CD4-positive, alpha-beta T cell treated with Interleukin-4 for 1 hour (primary cell): ENCODE measurements at regions not wholly inside any gene's neighbourhood (a gene's known extent, or its start where the extent isn't known, plus 50 kb on each side); places are given as distances from the start of the nearest gene placed in this dataset.
A peak's percentile ranks its signal among the peaks of the same experiment; 100 is the strongest.
"Not testable (repeated sequence)": the region's sequence is repeated elsewhere in the genome, so short reads cannot be mapped to it uniquely, and the experiment has no call there.

Experiments used
- DNase-seq, 2 donors: peaks; one replicate each; pipeline ENCODE4 v3.0.0-alpha.2; 2020 to 2022

DNA sequence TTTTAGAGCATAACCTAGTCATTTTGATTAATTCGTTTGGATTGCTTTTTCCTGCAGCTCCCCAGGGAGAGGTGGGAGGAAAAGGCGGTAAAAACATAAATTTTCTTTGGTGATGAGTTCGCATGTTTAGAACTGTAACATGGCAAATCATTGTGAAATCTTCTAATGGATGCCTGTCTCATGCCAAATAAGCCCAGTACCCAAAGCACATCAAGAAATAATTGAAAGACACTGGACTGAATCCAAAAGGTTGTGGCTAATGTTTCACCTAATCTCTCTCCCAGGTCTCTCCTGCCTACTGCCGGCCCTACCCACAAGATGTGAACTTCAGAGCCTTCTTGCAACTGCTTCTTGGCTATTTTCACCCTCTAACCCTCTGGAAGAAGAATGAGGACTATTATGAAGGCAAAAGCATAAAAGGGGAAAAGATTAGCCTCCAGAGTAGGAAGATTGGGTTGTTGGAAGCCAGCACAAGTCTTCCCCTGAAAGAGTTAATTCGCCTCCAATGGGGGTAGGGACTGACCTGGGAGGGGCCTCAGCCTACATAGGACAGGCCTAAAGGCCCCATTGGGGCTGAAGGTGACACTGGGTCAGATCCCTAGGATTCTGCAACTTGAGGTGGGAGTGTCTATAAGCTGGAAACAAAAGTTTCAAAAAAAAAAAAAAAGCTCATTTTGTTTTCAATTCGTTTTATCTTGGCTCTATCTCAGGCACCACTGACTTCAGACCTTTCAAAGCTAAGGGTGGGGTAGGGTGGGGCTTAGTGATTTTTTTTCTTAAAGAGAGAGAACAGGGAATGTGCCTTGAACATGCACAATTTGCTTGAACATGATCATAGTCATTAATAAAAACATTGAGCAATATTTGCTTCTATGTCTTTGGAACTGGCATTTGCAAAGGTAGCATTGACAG, 278.6 kb upstream of the KLF3 start:
- no peak for DNase-seq

DNA sequence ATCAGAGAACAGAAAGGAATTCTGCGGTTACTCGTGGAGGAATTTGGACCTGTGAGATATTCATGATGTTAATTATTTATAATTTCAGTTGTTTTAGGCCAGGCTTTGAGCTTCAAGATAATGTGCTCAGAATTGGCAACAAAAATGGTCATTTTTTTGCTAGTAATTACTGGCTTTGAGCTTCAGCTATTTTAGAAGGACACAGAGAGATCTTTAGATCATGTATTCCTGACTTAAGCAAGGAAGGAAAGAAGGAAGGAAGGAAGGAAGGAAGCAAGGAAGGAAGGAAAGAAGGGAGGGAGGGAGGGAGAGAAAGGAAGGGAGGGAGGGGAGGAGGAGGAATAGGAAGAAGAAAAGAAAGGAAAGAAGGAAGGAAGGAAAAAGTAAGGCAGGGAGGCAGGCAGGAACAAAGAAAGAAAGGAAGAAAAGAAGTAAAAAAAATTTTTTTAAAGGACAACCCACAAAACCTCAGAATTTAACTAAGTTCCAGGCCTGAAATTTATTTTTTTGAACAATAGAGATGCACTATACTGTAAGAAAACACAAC, 277.9 kb upstream of the KLF3 start:
- DNase-seq = no peak

DNA sequence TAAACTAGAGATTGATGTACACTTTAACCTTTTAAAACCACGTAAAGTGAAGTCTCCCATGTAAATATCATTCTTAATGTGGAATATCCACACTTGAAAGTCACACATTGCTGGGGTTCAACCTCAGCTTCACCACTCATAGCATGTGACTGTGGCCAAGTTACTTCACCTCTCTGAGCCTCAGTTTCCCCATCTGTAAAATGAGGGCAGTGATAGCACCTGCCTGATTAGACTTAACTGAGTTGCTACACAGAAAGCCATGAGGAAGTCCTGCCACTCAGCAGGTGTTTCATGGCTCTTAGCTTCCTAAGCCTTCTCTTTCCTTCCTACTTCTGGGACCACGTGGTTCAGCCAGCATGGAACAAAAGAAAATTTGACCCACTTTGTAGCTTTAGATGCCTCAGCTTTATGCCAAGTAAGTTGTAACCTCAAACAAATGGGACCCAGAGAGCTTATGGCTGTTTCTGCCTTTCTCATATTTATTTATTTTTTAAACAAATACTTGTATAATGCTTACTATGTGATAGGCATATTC, 277.3 kb upstream of the KLF3 start:
- no peak for DNase-seq

DNA sequence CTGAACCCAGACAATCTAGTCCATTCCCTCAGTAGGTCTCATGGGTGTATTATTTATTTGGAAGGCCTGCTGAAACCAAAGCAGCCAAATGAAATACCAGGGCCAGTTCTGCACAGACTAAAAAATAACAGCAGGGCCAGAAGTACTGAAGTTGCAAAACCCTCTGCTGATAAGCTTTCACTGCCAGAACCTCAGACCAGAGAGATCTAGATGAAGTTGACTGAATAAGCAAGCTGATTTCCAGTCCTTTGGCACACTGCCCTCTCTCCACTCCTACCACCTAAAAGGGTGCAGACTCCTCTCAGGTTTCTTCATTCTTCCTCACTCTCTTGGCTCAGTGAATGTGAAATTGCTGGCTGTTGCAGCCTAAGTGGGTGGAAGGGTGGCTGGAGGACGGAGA, 276.7 kb upstream of the KLF3 start:
- DNase-seq = no peak

DNA sequence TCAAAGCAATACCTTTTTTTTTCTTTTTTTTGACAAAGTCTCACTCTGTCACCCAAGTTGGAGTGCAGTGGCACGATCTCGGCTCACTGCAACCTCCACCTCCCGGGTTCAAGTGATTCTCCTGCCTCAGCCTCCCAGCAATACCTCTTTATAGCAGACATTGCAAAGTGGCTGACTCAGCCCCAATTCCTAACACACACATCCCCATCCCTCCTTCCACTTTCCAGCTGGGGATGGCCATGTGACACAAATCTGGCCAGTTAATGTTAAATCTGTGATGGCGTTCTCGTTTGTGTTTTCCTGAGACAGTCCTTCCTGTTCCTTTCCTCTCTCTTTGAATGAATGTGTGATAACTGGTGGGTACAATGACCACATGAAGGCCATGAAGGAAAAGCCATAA, 276.2 kb upstream of the KLF3 start:
- DNase-seq = no peak

DNA sequence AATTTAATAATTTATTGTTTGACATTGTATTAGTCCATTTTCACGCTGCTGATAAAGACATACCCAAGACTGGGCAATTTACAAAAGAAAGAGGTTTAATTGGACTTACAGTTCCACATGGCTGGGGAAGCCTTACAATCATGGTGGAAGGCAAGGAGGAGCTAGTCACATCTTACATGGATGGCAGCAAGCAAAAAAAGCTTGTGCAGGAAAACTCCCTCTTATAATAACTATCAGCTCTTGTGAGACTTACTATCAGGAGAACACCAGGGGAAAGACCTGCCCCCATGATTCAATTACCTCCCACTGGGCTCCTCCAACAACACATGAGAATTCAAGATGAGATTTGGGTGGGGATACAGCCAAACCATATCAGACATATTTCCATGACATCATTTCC, 275.1 kb upstream of the KLF3 start:
- DNase-seq = not testable (repeated sequence)

DNA sequence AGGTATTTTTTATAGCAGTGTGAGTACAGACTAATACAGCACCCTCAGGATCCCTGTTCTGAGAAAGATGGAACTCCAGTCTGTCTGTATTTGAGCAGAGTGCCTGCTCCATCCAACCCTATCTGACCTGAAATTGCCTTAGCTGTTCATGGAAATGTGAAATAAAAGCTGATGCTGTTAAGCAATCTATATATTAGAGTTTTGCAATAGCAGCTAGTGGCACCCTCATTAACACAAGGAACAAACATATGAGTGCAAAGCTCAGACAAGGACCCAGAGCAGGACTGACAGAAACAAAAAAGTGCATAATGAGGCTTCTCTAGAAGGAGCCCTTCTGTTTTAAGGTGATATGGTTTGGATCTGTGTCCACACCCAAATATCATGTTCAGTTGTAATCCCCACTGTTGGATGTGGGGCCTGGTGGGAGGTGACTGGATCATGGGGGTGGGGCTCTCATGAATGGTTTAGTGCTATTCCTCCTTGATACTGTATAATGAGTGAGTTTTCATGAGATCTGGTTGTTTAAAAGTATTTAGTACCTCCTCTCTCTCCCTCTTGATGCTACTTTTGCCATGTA, 272.9 kb upstream of the KLF3 start:
- no peak for DNase-seq

DNA sequence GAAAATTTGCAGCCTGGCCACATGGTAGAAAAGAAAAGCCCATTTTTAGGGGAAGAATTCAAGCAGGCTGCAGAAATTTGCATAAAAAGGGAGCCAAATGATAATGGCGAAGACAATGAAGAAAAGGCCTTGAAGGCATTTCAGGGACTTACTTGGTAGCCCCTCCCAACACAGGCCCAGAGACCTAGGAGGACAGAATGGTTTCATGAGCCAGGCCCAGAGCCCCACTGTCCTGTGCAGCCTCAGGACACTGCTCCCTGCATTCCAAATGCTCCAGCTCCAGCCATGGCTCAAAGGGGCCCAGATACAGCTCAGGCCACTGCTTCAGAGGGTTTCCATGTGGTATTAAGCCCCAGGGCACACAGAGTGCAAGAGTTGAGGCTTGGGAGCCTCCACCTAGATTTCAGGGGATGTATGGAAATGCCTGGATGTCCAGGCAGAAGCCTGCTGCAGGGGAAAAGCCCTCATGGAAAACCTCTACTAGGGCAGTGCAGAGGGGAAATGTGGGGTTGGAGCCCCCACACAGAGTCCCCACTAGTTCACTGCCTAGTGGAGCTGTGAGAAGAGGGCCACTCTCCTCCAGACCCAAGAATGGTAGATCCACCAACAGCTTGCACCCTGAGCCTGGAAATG, 271.7 kb upstream of the KLF3 start:
- DNase-seq = no peak

DNA sequence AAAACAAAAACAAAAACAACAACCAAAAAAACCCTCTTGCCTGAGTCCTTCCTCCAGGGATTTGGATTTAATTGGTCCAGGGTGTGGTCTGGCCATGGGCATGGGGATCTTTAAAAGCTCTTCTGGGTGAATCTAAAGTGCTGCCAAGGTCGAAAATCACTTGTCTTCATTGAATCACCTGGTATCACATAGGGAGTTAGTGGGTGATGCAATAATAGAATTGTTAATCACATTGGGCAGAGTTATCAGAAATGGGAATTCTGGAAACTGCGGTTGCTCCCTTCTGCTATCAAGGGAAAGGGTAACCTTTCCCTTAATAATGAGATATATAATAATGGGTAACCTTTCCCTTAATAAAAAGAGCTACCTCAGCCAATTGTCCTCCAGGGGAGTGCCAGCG, 267.9 kb upstream of the KLF3 start:
- no peak for DNase-seq

DNA sequence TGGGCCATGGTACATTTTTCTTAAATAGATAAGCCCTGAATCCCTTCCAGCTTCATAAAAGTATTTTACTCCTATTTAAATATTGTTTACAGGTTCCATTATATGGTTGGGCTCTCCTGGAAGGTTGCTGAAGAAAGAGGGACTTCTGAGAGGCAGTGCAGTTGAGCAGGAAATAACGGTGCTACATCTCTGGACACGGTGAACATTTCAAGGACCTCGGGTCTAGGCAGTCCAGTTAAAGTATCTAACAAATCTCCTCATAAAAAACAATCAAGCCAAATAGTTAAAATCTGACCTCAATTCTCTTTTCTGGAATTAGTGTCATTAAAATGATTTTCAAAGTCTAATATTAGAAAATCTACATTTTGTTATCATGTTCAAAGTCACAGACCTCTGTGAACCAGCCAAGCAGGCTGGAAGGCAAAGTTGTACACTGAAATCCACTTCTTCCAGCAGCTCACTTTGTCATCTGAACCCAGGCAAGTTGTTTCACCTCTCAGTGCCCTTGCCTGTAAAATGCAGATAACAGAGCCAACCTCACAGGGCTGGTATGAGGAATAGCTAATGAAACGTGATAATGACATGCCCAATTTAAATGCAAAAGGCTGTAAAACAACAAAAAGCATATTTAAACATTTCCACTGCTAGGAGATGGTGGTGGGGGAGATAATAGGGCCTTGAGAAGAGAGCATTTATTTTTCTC, 267.0 kb upstream of the KLF3 start:
- no peak for DNase-seq

DNA sequence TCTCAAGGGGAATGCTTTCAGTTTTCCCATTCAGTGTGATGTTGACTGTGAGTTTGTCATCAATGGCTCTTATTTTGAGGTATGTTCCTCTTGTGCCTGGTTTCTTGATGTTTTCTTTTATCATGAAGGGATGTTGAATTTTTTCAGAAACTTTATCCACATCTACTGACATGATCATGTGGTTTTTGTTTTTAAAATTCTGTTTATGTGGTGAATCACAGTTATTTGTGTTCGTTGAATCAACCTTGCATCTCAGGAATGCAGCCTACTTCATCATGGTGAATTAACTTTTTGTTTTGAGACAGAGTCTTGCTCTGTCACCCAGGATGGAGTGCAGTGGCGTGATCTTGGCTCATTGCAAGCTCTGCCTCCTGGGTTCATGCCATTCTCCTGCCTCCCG, 263.1 kb upstream of the KLF3 start:
- DNase-seq = no peak

DNA sequence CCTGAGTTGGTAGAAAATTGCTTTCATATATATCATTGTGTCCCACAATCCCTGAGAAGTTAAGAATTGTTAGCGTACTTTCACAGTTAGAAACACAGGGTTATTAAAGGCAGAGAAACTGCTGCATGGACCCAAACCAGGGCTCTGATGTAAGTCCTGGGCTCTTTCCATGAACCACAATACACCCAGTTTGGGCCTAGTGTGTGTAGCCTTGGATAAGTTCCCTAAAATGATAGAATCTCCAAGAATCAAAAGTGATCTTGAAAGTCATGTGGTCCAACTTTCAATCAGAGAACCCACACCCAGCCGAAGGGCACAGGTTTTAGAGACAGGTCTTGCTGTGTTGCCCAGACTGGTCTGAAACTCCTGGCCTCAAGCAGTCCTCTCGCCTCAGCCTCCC, 257.8 kb upstream of the KLF3 start:
- DNase-seq = no peak

DNA sequence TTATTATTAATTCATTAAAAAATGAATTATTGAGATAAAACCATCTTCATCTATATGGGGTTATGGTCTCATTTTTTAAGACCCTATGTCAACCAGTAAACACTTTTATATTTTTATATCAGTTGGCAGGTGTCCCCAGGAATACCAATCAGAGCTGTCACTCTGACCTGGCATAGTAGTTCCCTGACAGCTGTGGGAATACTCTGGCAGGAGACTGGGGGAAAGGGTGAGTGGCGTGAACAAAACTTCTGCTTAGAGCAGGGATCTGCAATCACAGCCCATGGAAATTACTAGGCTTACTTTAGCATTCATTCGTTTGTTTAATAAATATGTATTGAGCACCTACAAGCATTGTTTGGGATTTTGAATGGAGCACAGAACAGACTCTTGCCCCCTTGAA, 254.1 kb upstream of the KLF3 start:
- no peak for DNase-seq

DNA sequence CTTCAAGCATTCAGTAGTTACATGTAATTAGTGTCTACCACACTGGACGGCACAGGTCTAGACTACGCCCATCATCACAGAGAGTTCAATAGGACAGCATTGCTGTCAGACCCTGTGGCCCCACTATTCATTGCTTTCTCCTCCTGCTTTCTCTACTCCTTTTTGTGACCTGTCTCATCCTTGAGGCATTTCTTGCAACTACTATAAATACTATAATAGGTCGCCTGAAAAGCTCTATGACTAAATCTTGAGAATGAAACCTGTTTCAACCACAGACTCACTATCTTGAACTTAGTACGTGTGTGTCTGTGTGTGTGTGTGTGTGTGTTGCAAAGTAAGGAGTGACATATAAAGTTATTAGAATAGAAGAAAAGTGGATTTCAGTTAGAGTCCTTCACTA, 252.9 kb upstream of the KLF3 start:
- DNase-seq = no peak

DNA sequence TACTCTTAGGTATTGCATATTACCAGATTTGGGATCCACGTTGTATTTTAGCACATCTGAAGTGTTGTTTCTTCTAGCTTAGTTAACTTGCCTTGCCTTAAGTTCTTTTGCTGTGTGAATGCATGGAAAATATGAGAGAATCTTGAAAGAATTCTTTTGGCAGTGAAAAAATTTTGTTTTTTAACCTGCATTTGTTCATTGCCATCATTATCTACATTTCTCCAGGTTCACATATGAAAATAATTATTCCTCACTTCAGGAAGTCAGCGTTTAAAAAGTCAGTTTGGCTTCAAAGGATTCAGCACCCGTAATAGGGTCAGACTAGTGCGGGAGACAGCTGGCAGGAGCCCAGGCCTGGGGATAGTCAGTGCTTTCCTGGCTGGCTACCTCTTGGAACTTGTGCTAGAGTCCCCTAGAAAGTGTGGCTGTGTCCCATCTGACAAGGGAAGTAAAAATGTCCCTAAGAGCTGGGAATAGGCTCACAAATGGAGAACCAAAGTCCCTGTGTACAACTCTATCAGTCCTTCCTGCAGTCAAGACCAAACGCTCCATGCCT, 251.9 kb upstream of the KLF3 start:
- no peak for DNase-seq

DNA sequence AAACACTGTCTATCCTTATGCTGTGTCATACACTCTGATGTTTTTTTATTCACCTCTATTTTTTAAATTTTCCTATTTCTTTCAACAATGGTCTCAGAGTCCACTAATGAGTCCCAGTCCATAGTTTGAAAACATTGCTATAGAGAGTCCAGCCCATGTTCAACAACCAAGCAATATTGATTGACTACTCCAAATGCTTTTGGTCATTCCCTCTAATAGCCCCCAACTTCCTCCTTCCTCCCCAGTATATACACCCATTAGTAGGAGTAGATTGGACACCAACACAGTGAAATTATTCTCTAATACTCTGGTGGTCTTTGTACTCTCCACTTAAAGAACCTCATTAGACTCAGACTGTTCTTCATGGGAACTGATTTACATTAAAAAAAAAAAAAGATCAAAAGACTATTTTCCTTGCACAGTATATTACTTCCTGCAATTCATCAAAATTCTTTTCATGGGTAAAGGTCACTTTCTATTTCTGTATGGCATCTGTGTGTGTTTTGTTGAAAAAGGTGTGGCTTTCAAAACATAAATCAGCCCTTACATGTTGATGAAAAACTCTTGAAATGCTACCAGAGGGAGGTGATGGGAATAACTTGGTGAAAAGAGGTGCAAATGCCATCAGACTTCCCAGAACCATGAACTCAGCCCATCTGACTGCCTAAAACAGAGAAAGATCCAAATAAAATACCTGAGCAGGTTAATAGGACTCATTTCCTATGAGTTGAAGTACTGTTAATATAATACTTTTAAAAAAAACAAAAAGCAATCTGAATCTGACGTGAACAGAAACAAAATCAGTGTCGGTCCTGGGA, 250.3 kb upstream of the KLF3 start:
- DNase-seq = no peak

DNA sequence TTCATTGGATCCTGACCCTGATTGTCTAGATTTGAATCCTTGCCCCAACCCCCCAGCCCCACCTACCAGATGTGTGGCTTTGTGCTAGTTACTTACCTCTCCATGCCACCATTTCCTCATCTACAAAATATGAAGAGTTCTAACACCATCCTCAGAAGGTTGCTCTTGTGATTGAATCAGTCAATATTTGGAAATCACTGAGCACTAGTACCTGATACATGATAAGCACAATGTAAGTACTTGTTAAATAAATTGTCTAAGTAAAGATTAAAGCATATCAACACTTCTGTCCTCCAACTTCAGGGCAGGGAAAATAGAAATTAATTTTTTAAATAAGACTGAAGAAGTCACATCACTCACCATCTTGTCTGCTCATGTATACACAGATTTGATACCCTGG, 249.6 kb upstream of the KLF3 start:
- DNase-seq = no peak

DNA sequence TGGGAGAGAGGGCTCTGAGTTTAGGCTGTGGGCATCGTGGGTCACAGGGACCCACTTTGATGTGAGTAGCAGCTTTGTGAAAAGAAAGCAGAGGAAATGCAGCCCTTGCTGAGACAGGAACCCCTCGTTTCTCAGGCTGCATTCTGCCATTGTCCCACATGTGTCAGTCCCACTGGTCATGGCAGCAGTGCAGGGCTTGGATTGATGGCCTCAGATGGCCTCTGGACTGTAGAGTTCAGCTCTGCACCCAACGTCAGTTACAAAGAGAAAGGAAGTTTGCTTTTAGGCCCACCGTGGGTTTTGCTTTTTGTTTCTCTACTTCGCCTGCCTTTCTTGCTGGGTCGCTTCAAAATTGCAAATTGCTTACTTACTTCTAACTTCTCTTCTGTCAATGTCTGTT, 248.3 kb upstream of the KLF3 start:
- DNase-seq = no peak

DNA sequence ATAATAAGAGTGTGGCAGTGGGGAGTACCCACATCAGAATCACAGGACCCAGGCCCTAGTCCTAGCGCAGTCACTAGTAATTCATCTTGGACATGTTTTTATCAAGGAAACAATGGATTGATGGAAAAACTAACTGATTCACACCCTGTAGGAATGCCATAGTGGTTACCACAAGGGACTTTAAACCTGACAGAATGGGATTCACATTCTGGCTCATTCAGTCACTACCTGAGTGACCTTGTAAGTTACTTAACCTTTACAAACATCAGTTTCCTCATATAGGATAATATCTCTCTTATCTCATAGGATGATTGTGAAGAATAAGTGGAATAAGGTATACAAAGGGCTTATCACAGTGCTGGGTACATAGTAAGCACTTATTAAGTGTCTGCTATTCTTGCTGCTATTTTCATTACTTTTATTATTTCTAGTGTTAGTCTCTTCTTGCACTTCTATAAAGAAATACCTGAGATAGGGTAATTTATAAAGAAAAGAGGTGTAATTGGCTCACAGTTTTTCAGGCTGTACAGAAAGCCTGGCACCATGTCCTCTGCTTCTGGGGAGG, 247.5 kb upstream of the KLF3 start:
- DNase-seq = no peak

DNA sequence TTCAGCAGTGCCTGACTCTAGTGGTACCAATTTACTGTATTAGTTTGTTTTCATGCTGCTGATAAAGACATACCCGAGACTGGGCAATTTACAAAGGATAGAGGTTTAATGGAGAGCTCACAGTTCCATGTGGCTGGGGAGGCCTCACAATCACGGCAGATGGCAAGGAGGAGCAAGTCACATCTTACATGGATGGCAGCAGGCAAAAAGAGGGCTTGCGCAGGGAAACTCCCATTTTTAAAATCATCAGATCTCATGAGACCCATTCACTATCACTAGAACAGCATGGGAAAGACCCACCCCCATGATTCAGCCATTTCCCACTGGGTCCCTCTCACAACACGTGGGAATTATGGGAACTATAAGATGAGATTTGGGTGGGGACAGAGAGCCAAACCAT, 243.7 kb upstream of the KLF3 start:
- not testable (repeated sequence) for DNase-seq

DNA sequence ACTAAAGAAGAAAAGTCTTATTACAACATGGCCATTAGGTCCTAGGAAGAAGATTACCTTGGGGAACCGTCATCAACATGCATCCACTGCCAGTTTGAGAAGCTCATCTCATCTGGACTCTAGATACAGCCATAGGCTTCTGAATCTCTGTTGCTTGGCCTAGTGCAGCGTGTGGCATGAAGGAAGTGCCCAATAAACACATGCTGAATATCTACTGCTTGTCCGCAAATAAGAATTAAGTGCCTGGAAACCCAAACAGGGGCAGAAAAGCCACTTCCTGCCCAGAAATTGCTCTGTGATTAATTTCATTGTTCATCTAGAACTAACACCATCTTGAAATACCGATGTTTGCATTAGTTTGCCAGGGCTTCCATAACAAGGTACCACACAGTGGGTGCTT, 241.1 kb upstream of the KLF3 start:
- DNase-seq = peak in 1 of 2 donors; percentile 16
